Fibroblast of lung (primary cell): ENCODE measurements at regions not wholly inside any gene's neighbourhood (a gene's known extent, or its start where the extent isn't known, plus 50 kb on each side); places are given as distances from the start of the nearest gene placed in this dataset.

Source experiments
- CTCF ChIP-seq, 2 donors: IDR thresholded peaks in 1 of 2; conservative IDR thresholded peaks in 1 of 2; 1 replicate in 1 of 2; 2 replicates in 1 of 2; pipeline ENCODE4 v1.5.1; 2011 to 2012; ENCODE audit warnings: low read length in 2 of 2, control low read depth in 1 of 2, inconsistent platforms in 1 of 2, low read depth in 1 of 2, mild to moderate bottlenecking in 1 of 2
- EZH2 ChIP-seq: IDR thresholded peaks from 2 replicates; pipeline ENCODE4 v1.5.1; 2012; ENCODE audit warnings: low read length, control low read depth, mild to moderate bottlenecking; ENCODE audit errors: missing control alignments

- TF ChIP-seq CTCF (conservative IDR thresholded peaks at IDR 0.05 in 1 of 2, IDR thresholded peaks at IDR 0.05 in 1 of 2; ENCODE audit: low read depth in 1 of 2, low read length in 2 of 2) (no peak), EZH2 (no peak)
These were observed 946.3 kb downstream of the KCNJ2 start for GRCh38 chr17:71115669-71115972.
